ENCODE measurements at regions not wholly inside any gene's neighbourhood (a gene's known extent, or its start where the extent isn't known, plus 50 kb on each side); places are given as distances from the start of the nearest gene placed in this dataset.
A peak's percentile ranks its signal among the peaks of the same experiment; 100 is the strongest.

DNA sequence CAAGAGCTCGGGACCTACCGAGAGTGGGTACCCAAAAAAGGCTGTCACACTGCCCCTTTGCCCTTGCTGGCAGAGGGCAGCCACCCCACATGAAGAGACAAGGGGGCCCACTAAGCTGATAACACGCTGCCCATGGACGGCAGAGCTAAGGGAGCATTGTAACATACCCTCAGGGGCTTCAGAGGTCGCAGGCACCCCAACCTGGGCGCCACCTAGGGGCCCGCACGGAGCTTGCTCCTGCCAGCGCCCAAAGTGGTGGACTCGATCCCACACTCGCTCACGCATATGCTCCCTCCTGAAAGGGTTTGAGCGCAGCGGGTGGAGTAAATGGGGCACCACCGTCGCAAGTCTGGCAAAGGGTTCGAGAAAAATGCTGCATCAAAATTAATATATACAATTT lies 975.4 kb downstream of the ZPLD1 start:
- Histone ChIP-seq H3K4me3 (no peak overlapping the region), H4K20me1 (ENCODE audit: insufficient read depth, poor library complexity, severe bottlenecking) (no peaks in the 10 kb centered on the region), H3K36me3 (replicated peaks; ENCODE audit: insufficient read depth, low read depth) (no peaks in the 10 kb centered on the region), H3K4me2 (no peak overlapping the region), H3K79me2 (no peaks in the 10 kb centered on the region), H3K27me3 (no peaks in the 10 kb centered on the region), H3K9me3 (ENCODE audit: low read depth) (no peaks in the 10 kb centered on the region), H3K9me2 (replicated peaks; ENCODE audit: insufficient read depth) (no peaks in the 10 kb centered on the region), H3K4me1 (ENCODE audit: insufficient read depth) (no peaks in the 10 kb centered on the region), H3K27ac (no peak overlapping the region), H2AFZ (no peak overlapping the region)
- DNase-seq (ENCODE audit: low spot score) = no peak
- 63% methylated on average over 17 of the region's 17 CpGs for WGBS (ENCODE audit: low lambda C conversion rate, missing lambda C conversion rate)
- no peak for TF ChIP-seq EZH2 (IDR thresholded peaks at IDR 0.05; ENCODE audit: borderline replicate concordance)
- TF ChIP-seq, protein P1, sequence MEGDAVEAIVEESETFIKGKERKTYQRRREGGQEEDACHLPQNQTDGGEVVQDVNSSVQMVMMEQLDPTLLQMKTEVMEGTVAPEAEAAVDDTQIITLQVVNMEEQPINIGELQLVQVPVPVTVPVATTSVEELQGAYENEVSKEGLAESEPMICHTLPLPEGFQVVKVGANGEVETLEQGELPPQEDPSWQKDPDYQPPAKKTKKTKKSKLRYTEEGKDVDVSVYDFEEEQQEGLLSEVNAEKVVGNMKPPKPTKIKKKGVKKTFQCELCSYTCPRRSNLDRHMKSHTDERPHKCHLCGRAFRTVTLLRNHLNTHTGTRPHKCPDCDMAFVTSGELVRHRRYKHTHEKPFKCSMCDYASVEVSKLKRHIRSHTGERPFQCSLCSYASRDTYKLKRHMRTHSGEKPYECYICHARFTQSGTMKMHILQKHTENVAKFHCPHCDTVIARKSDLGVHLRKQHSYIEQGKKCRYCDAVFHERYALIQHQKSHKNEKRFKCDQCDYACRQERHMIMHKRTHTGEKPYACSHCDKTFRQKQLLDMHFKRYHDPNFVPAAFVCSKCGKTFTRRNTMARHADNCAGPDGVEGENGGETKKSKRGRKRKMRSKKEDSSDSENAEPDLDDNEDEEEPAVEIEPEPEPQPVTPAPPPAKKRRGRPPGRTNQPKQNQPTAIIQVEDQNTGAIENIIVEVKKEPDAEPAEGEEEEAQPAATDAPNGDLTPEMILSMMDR (IDR thresholded peaks at IDR 0.05; ENCODE audit: poor library complexity) = no peak
- TF ChIP-seq EZH2phosphoT487 (IDR thresholded peaks at IDR 0.05; ENCODE audit: low read depth, severe bottlenecking, unreplicated experiment) = no peak

GRCh38 chr3:103421460-103421859 lies 986.6 kb downstream of the ZPLD1 start:
- H3K36me3 ChIP-seq (replicated peaks; ENCODE audit: insufficient read depth, low read depth) = no peaks in the 10 kb centered on the region
- DNase-seq (ENCODE audit: low spot score) = no peak
- WGBS (ENCODE audit: low lambda C conversion rate, missing lambda C conversion rate) = 81% methylated on average over 3 of the region's 3 CpGs
- H3K9me2 ChIP-seq (replicated peaks; ENCODE audit: insufficient read depth) = no peaks in the 10 kb centered on the region
- no peak overlapping the region for H3K4me2 ChIP-seq
- H3K4me1 ChIP-seq (ENCODE audit: insufficient read depth) = no peaks in the 10 kb centered on the region
- H3K9me3 ChIP-seq (ENCODE audit: low read depth) = no peaks in the 10 kb centered on the region
- H2AFZ ChIP-seq = no peak overlapping the region
- TF ChIP-seq EZH2phosphoT487 (IDR thresholded peaks at IDR 0.05; ENCODE audit: low read depth, severe bottlenecking, unreplicated experiment) = no peak
- TF ChIP-seq EZH2 (IDR thresholded peaks at IDR 0.05; ENCODE audit: borderline replicate concordance) = no peak
- TF ChIP-seq, protein P1 (IDR thresholded peaks at IDR 0.05; ENCODE audit: poor library complexity) = no peak
- H3K27ac ChIP-seq = no peak overlapping the region
- H3K79me2 ChIP-seq = no peaks in the 10 kb centered on the region
- no peak overlapping the region for H3K4me3 ChIP-seq
- no peaks in the 10 kb centered on the region for H3K27me3 ChIP-seq
- H4K20me1 ChIP-seq (ENCODE audit: insufficient read depth, poor library complexity, severe bottlenecking) = no peaks in the 10 kb centered on the region

- H3K4me1 ChIP-seq (ENCODE audit: insufficient read depth) = no peaks in the 10 kb centered on the region
- no peaks in the 10 kb centered on the region for H3K79me2 ChIP-seq
- H2AFZ ChIP-seq = no peak overlapping the region
- no peaks in the 10 kb centered on the region for H3K27me3 ChIP-seq
- TF ChIP-seq, protein P1 (IDR thresholded peaks at IDR 0.05; ENCODE audit: poor library complexity) = no peak
- TF ChIP-seq EZH2phosphoT487 (IDR thresholded peaks at IDR 0.05; ENCODE audit: low read depth, severe bottlenecking, unreplicated experiment) (no peak), EZH2 (IDR thresholded peaks at IDR 0.05; ENCODE audit: borderline replicate concordance) (no peak)
- H3K4me2 ChIP-seq = no peak overlapping the region
- H3K4me3 ChIP-seq = no peak overlapping the region
- H4K20me1 ChIP-seq (ENCODE audit: insufficient read depth, poor library complexity, severe bottlenecking) = no peaks in the 10 kb centered on the region
- H3K27ac ChIP-seq = peak overlapping the region; percentile 64
- WGBS (ENCODE audit: low lambda C conversion rate, missing lambda C conversion rate) = 64% methylated on average over 4 of the region's 4 CpGs
- DNase-seq (ENCODE audit: low spot score) = peak; percentile 37
- no peaks in the 10 kb centered on the region for H3K36me3 ChIP-seq (replicated peaks; ENCODE audit: insufficient read depth, low read depth)
- no peaks in the 10 kb centered on the region for H3K9me2 ChIP-seq (replicated peaks; ENCODE audit: insufficient read depth)
- no peaks in the 10 kb centered on the region for H3K9me3 ChIP-seq (ENCODE audit: low read depth)
Observed at GRCh38 chr3:103437883-103438282, 1003.1 kb downstream of the ZPLD1 start.
